Retinal pigment epithelial cell (primary cell): ENCODE measurements at regions not wholly inside any gene's neighbourhood (a gene's known extent, or its start where the extent isn't known, plus 50 kb on each side); places are given as distances from the start of the nearest gene placed in this dataset.

Experiments
- DNase-seq: peaks from one replicate; pipeline ENCODE4 v3.0.0-alpha.2; 2010; ENCODE audit warnings: low read depth
- H3K4me3 ChIP-seq: 2 replicates; pipeline ENCODE4 v1.5.1; 2011; ENCODE audit warnings: mild to moderate bottlenecking, low read length, control low read depth, moderate library complexity
- CTCF ChIP-seq: conservative IDR thresholded peaks from 2 replicates; pipeline ENCODE4 v1.5.1; 2011; ENCODE audit warnings: low read depth, low read length, control low read depth, inconsistent platforms

DNA sequence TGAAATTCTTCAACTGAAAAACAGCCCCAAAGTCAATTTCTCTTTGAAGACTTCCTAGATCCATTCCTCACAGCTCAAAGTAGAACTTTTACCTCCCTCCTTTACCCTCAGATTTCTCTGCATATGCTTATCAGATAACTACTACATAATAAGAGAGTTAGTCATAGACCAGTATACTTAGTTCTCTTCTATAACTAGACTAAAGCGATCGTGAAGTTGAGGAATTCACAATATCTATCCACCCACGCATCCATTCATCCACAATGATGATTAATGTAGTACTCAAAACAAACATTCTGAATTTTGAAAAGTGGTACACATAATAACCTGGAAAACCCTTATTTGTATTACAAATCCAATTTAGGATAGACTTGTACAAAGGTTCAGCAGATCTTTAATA lies 800.9 kb upstream of the TENM4 start:
- no peak for TF ChIP-seq CTCF
- peak; percentile 28 for DNase-seq

GRCh38 chr11:80240245-80240644 lies 799.4 kb upstream of the TENM4 start:
- no peak overlapping the region for H3K4me3 ChIP-seq
- DNase-seq: no peak
- no peak for TF ChIP-seq CTCF

More for the DNA sequence above, 800.9 kb upstream of the TENM4 start:
- H3K4me3 ChIP-seq: no peak overlapping the region

DNA sequence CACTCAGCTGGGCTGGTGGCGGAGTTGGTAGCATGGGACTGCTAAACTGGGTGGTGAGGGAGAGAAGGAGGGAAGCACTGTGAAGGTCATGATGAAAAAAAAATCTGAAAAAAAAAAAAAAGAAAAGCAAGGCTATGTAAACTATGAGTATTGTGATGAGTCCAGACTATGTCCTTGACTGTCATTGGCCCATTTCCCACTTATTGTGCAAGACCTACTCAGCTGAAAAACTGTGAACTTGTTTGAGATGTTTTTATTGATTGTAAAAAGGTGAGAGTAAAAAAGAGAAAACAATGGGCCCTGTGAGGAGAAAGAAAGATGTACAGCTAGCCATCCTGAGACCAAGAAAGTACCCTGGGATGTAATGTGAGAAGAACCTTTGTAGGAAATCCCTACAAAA lies 798.4 kb upstream of the TENM4 start:
- H3K4me3 ChIP-seq: no peak overlapping the region
- no peak for TF ChIP-seq CTCF
- DNase-seq: no peak

GRCh38 chr11:80227915-80228314 lies 787.1 kb upstream of the TENM4 start:
- DNase-seq: no peak
- TF ChIP-seq CTCF: no peak
- H3K4me3 ChIP-seq: no peak overlapping the region

DNA sequence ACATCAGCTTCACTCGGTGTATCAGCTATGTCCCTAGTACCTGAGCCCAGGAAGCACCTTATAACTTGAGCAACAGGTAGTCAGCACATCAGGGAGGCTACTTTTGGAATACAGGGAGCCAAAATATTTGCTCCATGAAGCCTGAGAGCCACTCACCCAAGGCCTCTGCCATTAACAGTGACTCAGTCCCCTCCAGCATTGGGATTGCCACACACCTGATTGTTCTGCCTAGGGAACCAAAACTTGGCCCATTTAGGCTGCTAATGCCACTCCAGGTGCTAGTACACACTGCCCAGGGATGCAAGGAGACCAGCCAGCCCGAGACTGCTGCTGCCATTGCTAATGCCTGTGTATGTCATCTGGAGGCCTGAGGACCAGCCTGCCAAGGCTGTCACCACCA lies 773.6 kb upstream of the TENM4 start:
- no peak for DNase-seq
- no peak for TF ChIP-seq CTCF
- no peak overlapping the region for H3K4me3 ChIP-seq

DNA sequence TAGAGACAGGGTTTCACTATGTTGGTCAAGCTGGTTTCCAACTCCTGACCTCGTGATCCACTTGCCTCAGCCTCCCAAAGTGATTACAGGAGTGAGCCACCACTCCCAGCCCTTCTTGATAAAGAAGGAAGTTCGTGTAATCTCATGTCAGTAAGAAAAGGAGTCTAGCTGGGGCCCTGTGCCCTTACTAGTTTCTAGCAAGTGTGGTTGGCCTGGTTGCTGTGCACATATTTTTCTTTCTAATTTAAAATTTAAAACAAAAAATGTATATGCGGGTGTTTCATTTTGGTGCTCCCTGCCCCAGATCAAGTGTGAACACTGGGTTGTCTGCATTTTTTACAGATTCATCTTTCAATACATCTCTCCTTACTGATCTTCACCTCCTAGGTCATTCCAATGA lies 770.8 kb upstream of the TENM4 start:
- TF ChIP-seq CTCF: no peak
- DNase-seq: no peak

DNA sequence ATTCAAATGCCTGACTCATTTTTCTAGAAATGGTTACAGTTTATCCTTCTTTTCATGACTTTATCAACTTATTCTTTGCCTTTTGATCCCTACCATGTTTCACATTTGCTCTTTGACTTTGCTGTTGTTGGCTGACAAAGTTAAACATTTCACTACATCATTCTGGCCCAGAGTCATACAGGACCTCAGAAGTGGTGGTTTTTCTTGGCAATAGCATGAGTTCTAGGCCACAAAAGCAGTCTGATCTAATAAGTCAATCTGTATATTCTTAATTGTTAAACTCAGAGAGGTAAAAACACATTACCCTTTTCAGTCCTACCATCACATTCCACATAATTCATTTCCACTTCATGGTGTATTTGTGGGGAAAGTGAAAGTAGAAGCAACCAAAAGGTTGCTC lies 763.2 kb upstream of the TENM4 start:
- DNase-seq: no peak
- H3K4me3 ChIP-seq: no peak overlapping the region
- no peak for TF ChIP-seq CTCF

More for the DNA sequence above, 770.8 kb upstream of the TENM4 start:
- no peak overlapping the region for H3K4me3 ChIP-seq
